Subcutaneous abdominal adipose tissue (tissue), 5 donors: ENCODE measurements at regions not wholly inside any gene's neighbourhood (a gene's known extent, or its start where the extent isn't known, plus 50 kb on each side); places are given as distances from the start of the nearest gene placed in this dataset.
"Not testable (repeated sequence)": the region's sequence is repeated elsewhere in the genome, so short reads cannot be mapped to it uniquely, and the experiment has no call there.

Experiments used
- H3K27ac ChIP-seq: one replicate; pipeline ENCODE4 v1.7.0; 2013; ENCODE audit warnings: low read depth, mild to moderate bottlenecking, inconsistent platforms, low read length, moderate library complexity
- H3K27me3 ChIP-seq, 5 donors: one replicate each; pipeline ENCODE4 v1.7.0; 2013; ENCODE audit warnings: low read length in 5 of 5, inconsistent platforms in 1 of 5; ENCODE audit not compliant: control insufficient read depth in 5 of 5, insufficient read depth in 4 of 5
- H3K36me3 ChIP-seq, 5 donors: one replicate each; pipeline ENCODE4 v1.7.0; 2013; ENCODE audit warnings: low read length in 5 of 5; ENCODE audit not compliant: control insufficient read depth in 5 of 5, insufficient read depth in 5 of 5
- H3K4me1 ChIP-seq, 5 donors: one replicate each; pipeline ENCODE4 v1.7.0; 2013; ENCODE audit warnings: low read length in 5 of 5, mild to moderate bottlenecking in 3 of 5, moderate library complexity in 1 of 5; ENCODE audit not compliant: control insufficient read depth in 5 of 5, insufficient read depth in 5 of 5
- H3K4me3 ChIP-seq, 5 donors: one replicate each; pipeline ENCODE4 v1.7.0; 2013; ENCODE audit warnings: low read length in 5 of 5, low read depth in 1 of 5
- H3K9ac ChIP-seq, 5 donors: one replicate each; pipeline ENCODE4 v1.7.0; 2013; ENCODE audit warnings: low read length in 5 of 5, mild to moderate bottlenecking in 4 of 5, moderate library complexity in 3 of 5
- H3K9me3 ChIP-seq, 5 donors: one replicate each; pipeline ENCODE4 v1.7.0; 2013; ENCODE audit warnings: low read length in 5 of 5; ENCODE audit not compliant: control insufficient read depth in 5 of 5
- donor health status: healthy.
- donor health status: healthy.
- donor health status: healthy.
- donor health status: healthy.
- donor health status: healthy.

DNA sequence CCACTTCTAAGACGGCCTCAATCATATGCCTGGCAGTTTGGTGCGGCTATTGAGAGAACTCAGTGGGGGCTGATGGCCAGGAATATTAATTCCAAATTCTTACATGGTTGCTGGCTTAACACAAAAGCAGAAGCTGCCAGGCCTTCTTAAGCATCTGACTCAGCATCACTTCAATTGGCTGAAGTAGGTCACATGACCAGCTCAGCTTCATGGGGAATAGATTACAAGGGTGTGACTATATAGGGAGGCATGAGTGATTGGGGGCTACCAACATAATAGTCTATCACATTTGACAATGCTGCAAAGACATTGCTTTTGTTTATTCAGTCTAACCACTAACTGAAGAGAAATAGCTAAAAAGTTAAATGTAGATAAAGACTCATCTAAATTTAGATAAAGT lies 101.6 kb upstream of the ANKRD28 start:
- peaks cover 0 to 8% (median 4%) of the 10 kb centered on the region in 5 donors for H3K9me3 ChIP-seq
- no peak overlapping the region for H3K9ac ChIP-seq
- H3K4me3 ChIP-seq, result no peak overlapping the region
- H3K27me3 ChIP-seq, result no peaks in the 10 kb centered on the region
- H3K27ac ChIP-seq, result no peak overlapping the region
- peaks cover 2 to 13% (median 12%) of the 10 kb centered on the region in 5 donors for H3K4me1 ChIP-seq
- no peaks in the 10 kb centered on the region for H3K36me3 ChIP-seq

DNA sequence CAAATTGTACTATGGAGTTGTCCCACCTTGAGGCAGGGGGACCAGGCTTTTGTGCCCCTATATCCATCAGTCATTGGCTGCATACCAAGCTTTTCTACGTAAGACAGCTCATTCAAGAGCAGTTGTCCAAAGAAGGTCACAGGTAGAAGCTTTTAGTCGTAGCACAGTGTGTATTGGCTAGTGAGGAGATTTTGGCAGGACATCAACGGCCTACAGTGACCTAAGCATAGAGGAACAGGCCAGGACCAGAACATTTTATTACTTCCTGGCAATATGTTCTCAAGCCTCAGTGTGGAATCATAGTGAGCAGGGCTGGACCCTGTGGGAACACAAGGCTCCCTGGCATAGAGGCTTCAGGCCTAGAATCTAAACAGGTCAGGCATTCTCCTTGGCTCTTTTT lies 105.4 kb upstream of the ANKRD28 start:
- H3K9me3 ChIP-seq, result no peaks in the 10 kb centered on the region
- peaks cover 2 to 13% (median 12%) of the 10 kb centered on the region in 5 donors for H3K4me1 ChIP-seq
- H3K36me3 ChIP-seq, result no peaks in the 10 kb centered on the region
- H3K4me3 ChIP-seq, result no peak overlapping the region
- no peaks in the 10 kb centered on the region for H3K27me3 ChIP-seq
- peak overlapping the region; percentile 34 for H3K27ac ChIP-seq
- H3K9ac ChIP-seq, result peak overlapping the region in 1 of 5 donors; percentile 56

DNA sequence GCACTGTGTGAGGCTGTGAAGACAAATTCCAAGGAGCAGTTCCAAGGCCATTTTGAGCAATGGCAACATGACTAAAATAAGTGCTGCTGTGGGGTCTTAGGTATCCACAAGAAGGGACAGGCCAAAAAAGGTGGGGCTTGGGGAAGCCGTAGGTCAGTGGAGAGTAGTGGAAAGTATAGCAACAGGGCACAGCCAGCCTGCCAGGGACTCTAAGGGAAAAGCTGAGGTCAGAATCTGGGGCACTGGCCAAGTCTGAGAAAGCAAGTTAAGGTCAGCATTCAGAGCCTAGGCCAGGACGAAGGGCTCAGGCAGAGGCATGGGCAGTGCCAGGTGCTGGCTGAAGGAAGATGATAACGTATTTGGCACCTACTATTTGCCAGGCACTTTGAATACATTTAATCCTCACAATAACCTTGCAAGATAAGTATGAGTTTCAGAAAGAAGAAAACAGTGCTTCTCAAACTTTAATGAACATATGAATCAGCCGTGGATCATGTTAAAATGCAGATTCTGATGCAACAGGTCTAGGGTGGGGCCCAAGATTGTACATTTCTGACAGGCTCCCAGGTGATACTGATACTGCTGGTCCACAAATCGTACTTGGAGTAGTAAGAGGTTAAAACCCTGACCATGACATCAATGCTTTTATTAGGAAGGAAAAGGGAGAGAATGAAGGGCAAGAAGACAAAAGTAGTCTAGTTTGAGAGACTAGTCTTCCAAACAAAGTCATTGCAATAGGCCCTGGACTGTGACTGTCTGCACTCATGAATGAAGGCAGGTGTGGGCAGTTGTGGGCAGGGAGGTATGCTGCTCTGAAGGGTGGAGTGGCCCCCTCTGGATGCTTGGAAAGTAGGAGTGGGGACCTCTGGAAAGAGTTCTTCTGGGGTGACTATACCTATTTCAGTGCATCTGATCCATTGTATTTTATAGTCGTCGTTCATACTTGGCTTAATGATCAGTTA lies 106.3 kb upstream of the ANKRD28 start:
- H3K27me3 ChIP-seq, result no peaks in the 10 kb centered on the region
- peak overlapping the region in 3 of 5 donors; percentile 7 to 56 (median 26) for H3K9ac ChIP-seq
- peak overlapping the region; percentile 34 for H3K27ac ChIP-seq
- no peaks in the 10 kb centered on the region for H3K9me3 ChIP-seq
- peaks cover 2 to 13% (median 12%) of the 10 kb centered on the region in 5 donors for H3K4me1 ChIP-seq
- no peaks in the 10 kb centered on the region for H3K36me3 ChIP-seq
- H3K4me3 ChIP-seq, result peak overlapping the region in 1 of 5 donors; percentile 19

DNA sequence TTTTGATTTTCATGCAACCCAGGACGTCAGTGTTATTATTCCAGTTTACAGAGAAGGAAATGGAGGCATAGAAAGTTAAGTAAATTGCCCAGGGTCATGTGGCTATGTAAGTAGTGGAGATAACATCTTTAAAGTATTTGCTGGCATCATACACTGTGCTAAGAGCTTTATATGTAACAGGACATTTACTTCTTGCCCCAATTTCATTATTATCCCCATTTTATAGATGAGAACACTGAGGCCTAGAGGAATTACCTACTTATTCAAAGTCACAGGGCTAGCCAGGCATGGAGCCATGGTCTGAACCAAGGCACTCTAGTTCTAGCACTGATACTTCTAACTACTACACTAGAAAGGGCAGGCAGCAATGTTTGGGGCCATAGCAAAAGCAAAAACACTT lies 107.3 kb upstream of the ANKRD28 start:
- no peak overlapping the region for H3K4me3 ChIP-seq
- no peak overlapping the region for H3K9ac ChIP-seq
- H3K27ac ChIP-seq, result no peak overlapping the region

DNA sequence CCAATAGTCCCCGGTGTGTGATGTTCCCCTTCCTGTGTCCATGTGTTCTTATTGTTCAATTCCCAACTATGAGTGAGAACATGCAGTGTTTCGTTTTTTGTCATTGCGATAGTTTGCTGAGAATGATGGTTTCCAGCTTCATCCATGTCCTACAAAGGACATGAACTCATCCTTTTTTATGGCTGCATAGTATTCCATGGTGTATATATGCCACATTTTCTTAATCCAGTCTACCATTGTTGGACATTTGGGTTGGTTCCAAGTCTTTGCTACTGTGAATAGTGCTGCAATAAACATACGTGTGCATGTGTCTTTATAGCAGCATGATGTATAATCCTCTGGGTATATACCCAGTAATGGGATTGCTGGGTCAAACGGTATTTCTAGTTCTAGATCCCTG lies 109.6 kb upstream of the ANKRD28 start:
- H3K4me3 ChIP-seq, H3K36me3 ChIP-seq: not testable (repeated sequence)

More for the DNA sequence above, 107.3 kb upstream of the ANKRD28 start:
- Histone ChIP-seq H3K4me1 (peaks cover 2 to 13% (median 12%) of the 10 kb centered on the region in 5 donors), H3K9me3 (no peaks in the 10 kb centered on the region), H3K27me3 (no peaks in the 10 kb centered on the region), H3K36me3 (no peaks in the 10 kb centered on the region)

DNA sequence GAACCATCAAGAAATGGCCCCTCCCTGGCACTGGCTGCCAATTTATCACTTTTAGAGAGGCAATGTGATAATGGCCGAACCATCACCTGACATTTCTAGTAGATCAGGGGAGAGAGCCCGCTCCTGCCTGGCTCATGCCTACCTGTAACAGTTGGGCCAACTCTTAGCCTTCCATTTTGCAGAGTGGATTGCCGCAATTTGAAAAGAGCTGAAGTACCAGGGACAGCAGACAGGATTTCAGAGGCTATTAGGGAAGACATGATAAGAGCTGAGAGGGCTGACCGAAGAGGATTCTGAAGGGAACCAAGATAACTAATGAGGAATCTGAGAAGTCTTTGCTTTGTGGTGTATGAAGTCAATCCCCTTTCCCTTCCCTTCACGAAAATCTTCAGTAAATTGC lies 121.2 kb upstream of the ANKRD28 start:
- Histone ChIP-seq H3K4me1 (no peaks in the 10 kb centered on the region), H3K9me3 (no peaks in the 10 kb centered on the region), H3K9ac (no peak overlapping the region), H3K27me3 (no peaks in the 10 kb centered on the region), H3K36me3 (no peaks in the 10 kb centered on the region), H3K4me3 (no peak overlapping the region), H3K27ac (no peak overlapping the region)

More for the DNA sequence above, 109.6 kb upstream of the ANKRD28 start:
- H3K27me3 ChIP-seq, H3K9ac ChIP-seq, H3K9me3 ChIP-seq, H3K27ac ChIP-seq: not testable (repeated sequence)
- H3K4me1 ChIP-seq, result peaks cover 2 to 13% (median 12%) of the 10 kb centered on the region in 5 donors

DNA sequence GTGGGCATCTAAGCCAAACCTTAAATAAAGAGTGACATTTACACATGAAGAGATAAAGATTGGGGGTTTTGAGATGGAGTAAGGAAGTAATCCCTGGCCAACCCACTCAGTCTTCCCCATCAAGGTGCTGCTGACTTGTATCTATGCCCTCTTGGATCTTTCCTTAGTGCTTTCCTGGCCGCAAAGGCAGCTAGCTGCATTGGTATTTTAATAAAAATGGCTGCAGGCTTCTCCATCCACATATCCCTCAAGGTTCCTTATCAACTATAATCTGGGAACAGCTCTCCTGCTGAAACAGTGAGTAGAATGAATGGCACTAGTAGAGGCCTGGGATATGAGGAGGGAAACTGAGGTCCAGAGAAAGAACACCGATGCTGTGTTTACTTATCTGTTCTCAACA lies 122.2 kb upstream of the ANKRD28 start:
- no peaks in the 10 kb centered on the region for H3K27me3 ChIP-seq
- no peaks in the 10 kb centered on the region for H3K9me3 ChIP-seq
- no peak overlapping the region for H3K9ac ChIP-seq
- no peaks in the 10 kb centered on the region for H3K36me3 ChIP-seq
- no peak overlapping the region for H3K27ac ChIP-seq
- H3K4me1 ChIP-seq, result no peaks in the 10 kb centered on the region
- H3K4me3 ChIP-seq, result no peak overlapping the region

DNA sequence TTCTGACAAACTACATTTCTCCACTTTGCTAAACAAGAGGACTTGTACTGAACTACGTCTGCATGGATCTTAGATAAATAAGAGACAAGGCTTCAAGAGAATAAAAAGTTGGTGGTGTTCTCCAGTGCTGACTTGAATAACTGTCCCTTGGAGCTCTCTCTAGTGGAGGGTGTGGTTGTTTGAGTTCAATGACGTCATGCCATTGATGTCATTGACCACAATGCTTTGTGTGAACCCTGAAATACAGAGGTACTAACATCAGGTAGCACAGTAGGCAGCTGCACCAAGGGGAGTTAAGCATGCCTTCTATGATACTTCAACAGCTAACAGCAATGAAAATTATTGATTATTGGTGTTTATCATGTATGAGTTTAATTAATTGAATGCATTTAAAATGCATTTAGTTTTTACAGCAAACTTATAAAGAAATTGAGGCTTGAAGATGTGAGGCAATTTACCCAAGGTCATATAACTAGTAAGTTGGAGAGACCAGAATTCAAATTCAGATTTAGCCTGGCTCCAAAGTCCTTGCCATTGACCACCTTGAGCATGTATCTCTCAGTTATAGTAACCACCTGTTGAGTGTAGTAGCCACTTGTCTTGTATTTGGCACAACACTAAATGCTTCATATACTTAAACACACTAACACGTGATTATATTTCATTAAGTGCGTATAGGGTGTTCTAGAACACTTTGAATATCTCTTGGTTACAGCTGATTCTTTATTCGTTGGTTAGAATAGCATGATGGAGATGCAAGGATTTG lies 126.0 kb upstream of the ANKRD28 start:
- H3K27ac ChIP-seq, result no peak overlapping the region
- no peaks in the 10 kb centered on the region for H3K9me3 ChIP-seq
- H3K9ac ChIP-seq, result no peak overlapping the region
- H3K27me3 ChIP-seq, result no peaks in the 10 kb centered on the region
- no peak overlapping the region for H3K4me3 ChIP-seq
- no peaks in the 10 kb centered on the region for H3K4me1 ChIP-seq
- no peaks in the 10 kb centered on the region for H3K36me3 ChIP-seq

DNA sequence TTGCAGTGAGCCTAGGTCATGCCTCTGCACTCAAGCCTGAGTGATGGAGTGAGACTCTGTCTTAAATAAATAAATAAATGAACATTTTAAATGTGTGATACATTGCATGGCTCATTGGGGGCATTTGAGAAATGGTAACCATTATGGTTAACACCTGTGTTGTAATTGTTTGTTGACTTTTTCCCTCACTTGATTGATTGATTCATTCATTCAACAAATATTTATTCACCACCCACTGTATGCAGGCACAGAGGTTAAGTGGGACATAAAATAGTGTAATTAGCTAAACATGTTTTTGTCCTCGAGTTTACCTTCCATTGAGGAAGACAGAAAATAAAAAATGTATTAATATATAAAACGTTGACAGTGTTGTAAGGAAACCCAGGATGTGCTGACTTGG lies 127.1 kb upstream of the ANKRD28 start:
- Histone ChIP-seq H3K4me3 (no peak overlapping the region), H3K36me3 (no peaks in the 10 kb centered on the region), H3K27ac (no peak overlapping the region), H3K4me1 (no peaks in the 10 kb centered on the region), H3K9ac (no peak overlapping the region), H3K27me3 (no peaks in the 10 kb centered on the region), H3K9me3 (no peaks in the 10 kb centered on the region)

DNA sequence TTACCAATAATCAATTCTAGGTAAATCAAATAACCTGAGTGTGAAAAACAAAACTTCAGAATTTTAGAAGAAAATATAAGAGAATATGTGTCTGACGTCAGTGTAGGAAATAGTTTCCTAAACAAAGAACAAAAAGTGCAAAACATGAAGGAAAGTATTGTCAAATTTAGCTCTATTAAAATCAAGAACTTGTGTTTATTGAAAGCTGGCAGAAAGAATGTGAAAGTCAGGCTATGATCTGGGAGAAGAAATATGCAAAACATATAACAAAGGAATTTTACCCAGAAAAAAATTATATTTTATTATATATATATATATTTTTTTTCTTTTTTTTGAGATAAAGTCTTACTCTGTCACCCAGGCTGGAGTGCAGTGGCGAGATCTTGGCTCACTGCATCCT lies 129.1 kb upstream of the ANKRD28 start:
- Histone ChIP-seq H3K9me3 (no peaks in the 10 kb centered on the region), H3K9ac (no peak overlapping the region), H3K27me3 (no peaks in the 10 kb centered on the region), H3K36me3 (no peaks in the 10 kb centered on the region), H3K4me3 (no peak overlapping the region), H3K27ac (no peak overlapping the region), H3K4me1 (peaks cover 0 to under 1% (median 0%) of the 10 kb centered on the region in 5 donors)
